Hepatocyte (in vitro differentiated cells): ENCODE measurements at regions not wholly inside any gene's neighbourhood (a gene's known extent, or its start where the extent isn't known, plus 50 kb on each side); places are given as distances from the start of the nearest gene placed in this dataset.
A peak's percentile ranks its signal among the peaks of the same experiment; 100 is the strongest.

Source experiments
- EZH2 ChIP-seq: fragments of 200-600 bp; sonication (generic); IDR thresholded peaks from 2 replicates; pipeline ENCODE4 v1.6.1; 2016; ENCODE audit warnings: antibody characterized with exemption, mild to moderate bottlenecking, borderline replicate concordance
- TF ChIP-seq, protein P1 (sequence below): fragments of 200-600 bp; sonication (generic); IDR thresholded peaks from 2 replicates; pipeline ENCODE4 v1.5.1; 2016; ENCODE audit warnings: antibody characterized with exemption, mild to moderate bottlenecking; ENCODE audit not compliant: poor library complexity

DNA sequence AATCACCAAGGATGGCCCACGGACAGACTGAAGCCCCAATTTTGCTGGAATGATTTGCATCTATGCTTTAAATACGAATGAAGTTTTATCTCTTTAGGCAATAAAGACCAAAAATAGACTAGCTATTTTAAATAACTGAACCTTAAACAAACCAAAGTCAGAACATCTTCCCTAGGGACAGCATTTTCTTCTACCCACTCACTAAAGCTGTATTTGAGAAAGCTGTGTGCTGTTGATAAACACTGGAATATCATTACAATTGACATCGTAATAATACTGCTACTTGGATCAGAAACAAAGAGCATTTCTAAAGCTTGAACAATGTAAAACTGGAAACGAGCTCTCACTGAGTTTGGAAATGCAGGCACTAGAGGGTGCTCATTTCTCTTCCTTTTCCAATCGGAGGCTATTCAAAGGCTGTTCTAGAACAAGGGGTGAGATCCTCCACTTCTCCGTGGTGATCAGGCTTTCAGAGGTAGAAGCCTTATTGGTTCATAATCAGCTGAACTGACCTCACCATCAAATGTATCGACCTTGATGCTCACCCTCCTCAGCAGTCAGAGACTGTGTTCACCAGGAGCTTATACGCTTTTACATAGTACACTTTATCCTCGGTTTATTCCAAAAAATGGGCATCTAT lies 225.3 kb upstream of the PRSS1 start:
- TF ChIP-seq, protein P1, sequence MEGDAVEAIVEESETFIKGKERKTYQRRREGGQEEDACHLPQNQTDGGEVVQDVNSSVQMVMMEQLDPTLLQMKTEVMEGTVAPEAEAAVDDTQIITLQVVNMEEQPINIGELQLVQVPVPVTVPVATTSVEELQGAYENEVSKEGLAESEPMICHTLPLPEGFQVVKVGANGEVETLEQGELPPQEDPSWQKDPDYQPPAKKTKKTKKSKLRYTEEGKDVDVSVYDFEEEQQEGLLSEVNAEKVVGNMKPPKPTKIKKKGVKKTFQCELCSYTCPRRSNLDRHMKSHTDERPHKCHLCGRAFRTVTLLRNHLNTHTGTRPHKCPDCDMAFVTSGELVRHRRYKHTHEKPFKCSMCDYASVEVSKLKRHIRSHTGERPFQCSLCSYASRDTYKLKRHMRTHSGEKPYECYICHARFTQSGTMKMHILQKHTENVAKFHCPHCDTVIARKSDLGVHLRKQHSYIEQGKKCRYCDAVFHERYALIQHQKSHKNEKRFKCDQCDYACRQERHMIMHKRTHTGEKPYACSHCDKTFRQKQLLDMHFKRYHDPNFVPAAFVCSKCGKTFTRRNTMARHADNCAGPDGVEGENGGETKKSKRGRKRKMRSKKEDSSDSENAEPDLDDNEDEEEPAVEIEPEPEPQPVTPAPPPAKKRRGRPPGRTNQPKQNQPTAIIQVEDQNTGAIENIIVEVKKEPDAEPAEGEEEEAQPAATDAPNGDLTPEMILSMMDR: peak; percentile 23
- no peak for TF ChIP-seq EZH2
